ENCODE measurements at regions not wholly inside any gene's neighbourhood (a gene's known extent, or its start where the extent isn't known, plus 50 kb on each side); places are given as distances from the start of the nearest gene placed in this dataset.

GRCh38 chr2:41997561-41997960 lies 50.3 kb upstream of the PKDCC start:
- TF ChIP-seq CTCF (IDR thresholded peaks at IDR 0.05), result no peak
- no peak for TF ChIP-seq POLR2A (IDR thresholded peaks at IDR 0.05)

All from uterus (tissue), 2 donors.